Cerebellar nuclear complex (tissue), 1 donor: ENCODE measurements at regions not wholly inside any gene's neighbourhood (a gene's known extent, or its start where the extent isn't known, plus 50 kb on each side); places are given as distances from the start of the nearest gene placed in this dataset.
"Not testable (repeated sequence)": the region's sequence is repeated elsewhere in the genome, so short reads cannot be mapped to it uniquely, and the experiment has no call there.

Source experiments
- DNase-seq, 2 experiments: peaks; one replicate each; lab custom pipeline; 2025; lab: John Stamatoyannopoulos, UW

DNA sequence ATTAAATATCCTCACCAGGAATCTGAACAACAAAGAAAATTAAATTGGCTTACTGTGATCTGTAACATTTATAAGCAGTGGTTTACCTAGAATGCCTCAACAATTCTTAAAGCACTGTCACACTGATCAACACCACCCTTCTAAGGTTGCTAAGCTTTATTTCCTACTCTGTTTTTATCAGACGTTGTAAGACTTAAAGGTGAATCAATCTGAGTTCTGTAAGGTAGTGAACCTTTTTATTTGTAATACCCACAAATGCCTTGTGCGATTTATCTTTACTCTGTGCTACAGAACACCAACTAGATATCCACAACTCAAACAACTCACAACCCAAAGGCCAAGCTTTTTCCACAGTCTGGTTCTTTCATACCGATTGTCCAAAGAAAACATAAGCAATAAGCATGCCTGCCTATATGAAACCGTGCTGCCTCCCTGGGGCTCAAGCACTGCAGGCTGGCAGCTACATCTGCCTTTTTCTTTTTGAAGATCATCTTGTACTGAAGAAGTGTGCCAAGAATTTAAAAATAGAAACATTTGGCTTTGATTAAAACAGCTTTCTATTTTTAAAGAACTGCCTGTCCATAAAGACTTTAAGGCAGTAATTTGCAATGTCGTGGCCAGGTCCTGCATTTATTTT, 490.7 kb downstream of the NUP35 start:
- DNase-seq: no peak

- DNase-seq: no peak
Observed at GRCh38 chr2:183623227-183623626, 499.0 kb downstream of the NUP35 start.

DNA sequence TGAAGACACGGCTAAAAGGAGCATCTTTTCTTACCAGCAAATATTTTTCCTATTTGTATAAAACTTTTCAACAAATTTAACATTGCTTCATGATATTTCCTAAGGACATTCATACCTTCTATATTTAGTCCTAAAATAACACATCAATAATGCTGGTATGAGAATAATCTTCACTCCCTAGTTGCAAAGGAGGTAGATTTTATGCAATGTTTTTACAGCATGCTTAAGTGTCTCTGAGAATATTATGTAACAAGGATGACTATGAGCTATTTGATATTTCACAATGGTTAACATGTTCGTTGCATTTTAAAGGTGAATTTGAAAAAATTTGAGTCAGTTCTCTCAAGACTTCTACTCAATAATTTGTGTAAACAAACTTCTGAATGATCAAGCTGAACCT, 506.7 kb downstream of the NUP35 start:
- no peak for DNase-seq

- no peak for DNase-seq
Observed at GRCh38 chr2:183656121-183656520, 531.9 kb downstream of the NUP35 start.

DNA sequence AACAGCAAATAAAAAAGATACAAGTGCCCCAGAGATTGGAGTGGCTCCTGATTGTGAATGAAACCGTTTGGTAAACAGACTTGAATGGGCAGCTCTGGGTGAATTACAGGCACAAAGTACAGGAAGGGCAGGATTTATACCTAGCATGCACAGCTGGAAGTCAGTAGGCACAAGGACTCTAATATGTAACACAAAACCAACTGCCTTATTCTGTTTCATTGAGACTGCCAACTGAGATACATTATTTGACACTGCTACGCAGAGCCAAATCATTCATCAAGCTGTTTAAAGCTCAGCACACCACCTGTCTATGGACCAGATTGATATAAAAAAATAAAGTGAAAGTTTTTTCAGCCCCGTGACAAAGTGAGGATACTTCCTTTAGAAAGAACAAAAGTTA, 541.2 kb downstream of the NUP35 start:
- DNase-seq: no peak

DNA sequence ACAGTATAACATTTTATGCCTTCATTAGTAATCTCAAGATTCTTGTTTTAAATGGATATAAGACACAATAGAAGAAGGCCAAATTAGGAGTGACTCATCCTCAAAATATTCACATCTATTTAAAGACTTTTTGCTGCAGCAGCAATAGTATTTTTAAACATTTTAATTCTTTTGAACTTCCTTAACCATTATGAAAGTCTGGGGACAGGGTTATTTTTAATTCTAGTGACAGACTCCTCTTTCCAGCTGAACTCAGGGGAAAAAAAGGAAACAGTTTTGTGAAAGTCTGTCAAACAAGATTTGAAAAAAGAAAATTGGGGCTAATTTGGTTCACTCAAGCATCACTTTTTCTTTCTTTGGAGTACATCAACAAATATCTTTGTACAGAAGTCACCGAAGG, 541.8 kb downstream of the NUP35 start:
- DNase-seq: no peak

DNA sequence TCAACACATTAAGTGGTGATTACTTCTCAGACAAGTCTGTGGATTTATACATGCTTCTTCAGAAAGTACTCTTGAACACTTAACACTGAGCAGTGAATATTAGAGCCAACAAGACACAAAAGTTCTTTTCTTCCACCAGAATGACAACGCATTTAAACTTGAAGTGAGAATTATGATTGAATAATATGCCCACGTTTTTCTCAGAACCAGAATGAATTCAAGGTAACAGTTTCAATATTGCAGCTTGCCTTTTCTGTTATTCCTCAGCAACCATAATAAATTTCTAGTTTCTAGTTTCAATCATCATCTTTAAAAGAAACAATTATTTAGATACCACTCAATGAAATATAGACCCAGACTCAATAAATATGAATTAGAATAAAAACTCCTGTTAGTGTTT, 547.0 kb downstream of the NUP35 start:
- DNase-seq: no peak

DNA sequence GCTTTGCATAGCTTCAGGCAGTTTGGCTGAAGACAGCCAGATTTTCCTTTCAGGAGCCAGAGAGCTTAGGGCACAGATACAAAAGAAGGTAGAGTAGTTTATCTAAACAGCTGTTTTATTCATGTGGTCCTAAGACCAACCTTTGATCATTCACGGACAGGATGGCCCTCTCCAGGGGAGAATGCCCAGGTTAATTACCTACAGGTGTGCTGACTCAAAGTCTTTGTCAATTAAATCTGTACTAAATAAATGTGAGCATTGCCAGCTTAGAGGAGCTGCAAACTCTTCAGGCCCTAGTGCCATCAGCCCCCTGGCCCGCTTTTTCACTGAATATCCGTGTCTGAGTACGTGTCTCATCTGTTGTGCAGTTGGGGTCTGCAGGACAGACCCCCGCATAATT, 554.7 kb downstream of the NUP35 start:
- no peak for DNase-seq

DNA sequence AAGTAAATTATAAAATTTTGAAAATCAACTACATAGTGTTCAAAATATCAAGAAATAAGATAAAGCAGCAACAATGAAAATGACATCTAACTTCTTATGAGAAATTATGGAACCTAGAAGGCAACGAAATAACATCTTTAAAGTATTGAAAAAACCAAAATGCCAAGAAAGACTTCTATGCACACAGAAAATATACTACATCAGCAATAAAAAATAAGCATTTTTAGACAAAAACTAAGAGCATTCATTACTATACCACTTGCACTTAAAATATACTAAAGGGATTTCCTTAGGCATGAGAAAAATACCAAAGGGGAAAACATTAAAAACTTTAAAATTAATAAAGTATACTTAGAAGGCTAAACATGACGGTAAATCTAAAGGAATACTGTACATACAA, 556.3 kb downstream of the NUP35 start:
- no peak for DNase-seq

- no peak for DNase-seq
Observed at GRCh38 chr2:183684686-183685085, 560.4 kb downstream of the NUP35 start.

- DNase-seq: no peak
Observed at GRCh38 chr2:183696028-183696427, 571.8 kb downstream of the NUP35 start.

DNA sequence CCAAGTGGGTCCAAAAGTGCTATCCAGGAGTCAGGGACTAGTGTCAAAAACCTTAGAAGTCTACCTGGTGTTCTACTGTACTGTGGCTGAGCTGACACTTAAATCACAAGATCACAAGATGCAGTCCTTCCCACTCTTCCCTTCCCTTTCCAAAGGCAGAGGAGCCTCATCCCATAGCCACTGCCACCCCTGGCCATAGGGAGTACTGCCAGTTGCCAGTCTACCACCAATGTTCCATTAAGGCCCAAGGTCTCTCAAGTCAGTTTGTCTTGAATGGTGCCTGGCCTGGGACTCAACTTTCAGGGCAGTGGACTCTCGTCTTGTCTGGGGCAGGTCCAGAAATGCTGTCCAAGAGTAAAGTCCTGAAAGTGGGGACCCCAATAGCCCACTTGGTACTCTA, 585.6 kb downstream of the NUP35 start:
- no peak for DNase-seq

DNA sequence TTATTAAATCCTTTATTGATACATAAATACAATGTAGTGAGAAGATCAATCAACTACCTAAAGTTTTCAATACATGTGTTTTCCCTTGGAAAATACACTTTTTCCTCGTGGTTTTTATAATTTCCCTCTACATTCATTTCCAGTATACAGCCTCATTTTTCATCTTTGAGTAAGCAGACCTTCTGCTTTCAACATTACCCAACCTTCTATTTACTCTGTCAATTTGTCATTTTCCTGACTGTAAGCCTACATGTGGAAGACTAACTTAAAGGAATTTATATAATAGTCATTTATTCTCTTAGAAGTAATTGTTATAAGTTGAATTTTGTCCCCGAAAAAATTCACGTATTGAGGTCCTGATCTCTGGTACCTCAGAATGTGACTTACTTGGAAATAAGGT, 594.0 kb downstream of the NUP35 start:
- DNase-seq: no peak

DNA sequence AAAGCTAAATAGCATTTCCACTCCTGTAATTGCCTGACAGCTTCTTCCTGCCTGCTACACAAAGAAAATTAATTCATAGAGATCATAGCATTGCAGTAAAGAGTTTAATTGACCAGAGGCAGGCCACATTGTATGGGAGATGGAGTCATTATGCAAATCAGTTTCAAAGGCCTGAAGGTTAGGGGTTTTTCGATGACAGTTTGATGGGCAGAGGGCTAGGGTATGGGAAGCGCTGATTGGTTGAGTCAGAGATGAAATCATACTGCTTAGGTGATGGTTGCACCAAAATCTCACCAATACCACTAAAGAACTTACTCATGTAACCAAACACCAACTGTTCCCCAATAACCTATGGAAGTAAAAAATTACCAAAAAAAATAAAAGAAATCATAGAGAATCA, 599.0 kb downstream of the NUP35 start:
- DNase-seq: no peak

- DNase-seq: no peak
Observed at GRCh38 chr2:183729380-183729779, 605.1 kb downstream of the NUP35 start.

DNA sequence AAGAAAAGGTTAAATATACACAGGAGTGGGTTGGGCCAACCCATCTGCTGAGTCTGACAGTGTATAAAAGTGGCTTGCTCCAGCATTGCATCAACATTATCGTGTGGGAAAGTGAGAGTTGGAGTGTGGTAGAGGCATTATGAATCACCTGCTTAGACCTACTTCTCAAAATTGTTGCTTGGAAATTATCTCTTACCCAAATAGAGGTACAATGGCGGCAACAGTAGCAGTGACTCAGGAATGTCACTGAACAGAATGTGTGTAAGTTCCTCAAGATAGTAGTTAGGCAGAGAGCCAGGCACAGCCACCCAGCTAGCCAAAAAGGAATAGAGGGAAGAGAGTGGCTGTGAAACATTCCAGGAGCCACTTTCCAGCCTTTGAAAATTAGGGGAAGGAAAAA, 616.0 kb downstream of the NUP35 start:
- DNase-seq: no peak

GRCh38 chr2:183752571-183752970, 628.3 kb downstream of the NUP35 start:
- no peak for DNase-seq

DNA sequence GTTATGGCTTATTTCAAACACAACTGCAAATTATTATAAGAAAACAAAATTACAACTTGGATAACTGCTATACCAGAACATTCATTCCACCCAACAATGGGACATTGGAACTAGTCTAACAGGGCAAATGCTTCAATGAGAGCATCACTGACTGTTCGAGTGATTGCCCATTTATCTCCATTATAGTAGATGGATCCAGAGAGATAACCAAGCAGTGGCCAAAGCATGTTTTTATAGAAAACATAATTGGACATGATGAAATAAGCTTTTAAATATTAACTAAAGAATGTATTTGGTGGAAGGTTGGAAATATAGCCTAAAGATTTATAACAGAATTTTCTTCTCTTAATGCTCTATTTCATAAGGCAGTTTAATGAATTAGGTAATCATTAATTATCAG, 634.8 kb downstream of the NUP35 start:
- DNase-seq: no peak

DNA sequence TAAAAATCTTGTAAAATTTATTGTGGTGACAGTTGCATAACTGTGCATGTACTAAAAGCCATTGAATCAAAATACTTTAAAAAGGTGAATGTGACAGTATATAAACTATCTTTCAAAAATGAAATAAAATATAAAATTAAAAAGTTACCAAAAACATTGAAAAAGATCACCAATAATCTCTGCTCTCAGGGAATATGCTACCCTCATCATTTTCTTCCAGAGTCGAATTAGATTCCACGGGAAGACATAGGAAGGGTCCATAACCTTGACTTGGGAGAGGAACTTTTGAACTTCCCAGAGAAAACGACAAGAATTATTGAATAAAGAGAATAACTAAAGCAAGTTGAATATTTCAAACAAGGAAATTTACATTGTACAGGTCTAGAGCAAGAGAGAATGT, 649.5 kb downstream of the NUP35 start:
- DNase-seq: no peak

DNA sequence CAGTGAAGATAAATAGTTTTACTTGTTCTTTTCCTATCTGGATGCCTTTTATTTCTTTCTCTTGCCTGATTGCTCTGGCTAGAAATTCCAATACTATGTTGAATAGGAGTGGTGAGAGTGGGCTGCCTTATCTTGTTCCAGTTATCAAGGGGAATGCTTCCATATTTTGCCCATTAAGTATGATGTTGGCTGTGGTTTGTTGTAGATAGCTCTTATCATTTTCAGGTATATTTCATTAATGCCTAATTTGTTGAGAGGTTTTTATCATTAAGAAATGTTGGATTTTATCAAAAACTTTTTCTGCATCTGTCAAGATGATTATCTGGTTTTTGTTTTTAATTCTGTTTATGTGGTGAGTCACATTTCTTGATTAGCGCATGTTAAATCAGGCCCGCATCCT, 655.8 kb downstream of the NUP35 start:
- DNase-seq: no peak

DNA sequence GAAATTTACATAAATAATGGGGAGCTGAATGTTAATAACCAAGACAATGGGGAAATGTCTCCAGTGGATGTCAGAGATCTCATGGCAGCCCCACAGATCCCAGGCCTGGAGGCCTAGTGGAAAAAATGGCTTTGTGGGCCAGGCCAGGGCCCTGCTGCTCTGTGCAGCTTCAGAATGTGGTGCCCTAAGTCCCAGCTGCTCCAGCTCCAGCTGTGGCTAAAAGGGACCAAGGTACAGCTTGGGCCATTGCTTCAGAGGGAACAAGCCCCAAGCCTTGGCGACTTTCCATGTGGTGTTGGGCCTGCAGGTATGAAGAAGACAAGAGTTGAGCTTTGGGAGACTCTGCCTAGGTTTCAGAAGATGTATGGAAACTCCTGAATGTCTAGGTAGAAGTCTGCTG, 658.2 kb downstream of the NUP35 start:
- DNase-seq: no peak

GRCh38 chr2:183788796-183789195, 664.6 kb downstream of the NUP35 start:
- not testable (repeated sequence) for DNase-seq

DNA sequence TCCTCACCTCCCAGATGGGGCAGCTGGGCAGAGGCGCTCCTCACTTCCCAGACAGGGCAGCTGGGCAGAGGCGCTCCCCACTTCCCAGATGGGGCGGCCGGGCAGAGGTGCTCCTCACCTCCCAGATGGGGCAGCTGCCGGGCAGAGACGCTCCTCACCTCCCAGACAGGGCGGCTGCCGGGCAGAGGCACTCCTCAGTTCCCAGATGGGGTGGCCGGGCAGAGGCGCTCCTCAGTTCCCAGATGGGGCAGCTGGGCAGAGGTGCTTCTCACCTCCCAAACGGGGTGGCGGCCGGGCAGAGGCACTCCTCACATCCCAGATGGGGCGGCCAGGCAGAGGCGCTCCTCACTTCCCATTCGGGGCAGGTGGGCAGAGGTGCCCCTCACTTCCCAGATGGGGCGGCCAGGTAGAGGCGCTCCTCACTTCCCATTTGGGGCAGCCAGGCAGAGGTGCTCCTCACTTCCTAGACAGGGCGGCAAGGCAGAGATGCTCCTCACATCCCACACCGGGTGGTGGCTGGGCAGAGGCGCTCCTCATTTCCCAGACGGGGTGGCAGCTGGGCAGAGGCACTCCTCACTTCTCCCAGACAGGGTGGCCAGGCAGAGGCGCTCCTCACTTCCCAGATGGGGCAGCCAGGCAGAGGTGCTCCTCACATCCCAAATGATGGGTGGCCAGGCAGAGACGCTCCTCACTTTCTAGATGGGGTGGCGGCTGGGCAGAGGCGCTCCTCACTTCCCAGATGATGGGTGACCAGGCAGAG, 668.1 kb downstream of the NUP35 start:
- DNase-seq: not testable (repeated sequence)

DNA sequence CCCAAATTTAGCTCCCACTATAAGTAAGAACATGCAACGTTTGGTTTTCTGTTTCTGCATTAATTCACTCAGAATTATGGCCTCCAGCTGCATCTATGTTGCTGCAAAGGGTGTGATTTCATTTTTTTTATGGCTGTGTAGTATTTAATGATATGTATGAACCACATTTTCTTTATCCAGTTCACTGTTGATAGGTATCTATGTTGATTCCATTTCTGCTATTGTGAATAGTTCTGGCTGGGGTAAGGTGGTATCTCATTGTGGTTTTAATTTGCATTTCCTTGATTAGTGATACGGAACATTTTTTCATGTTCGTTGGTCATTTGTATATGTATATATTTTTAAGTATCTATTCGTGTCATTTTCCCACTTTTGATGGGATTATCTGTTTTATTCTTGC, 674.3 kb downstream of the NUP35 start:
- no peak for DNase-seq
